Adrenal gland (tissue), 9 donors: ENCODE measurements at regions not wholly inside any gene's neighbourhood (a gene's known extent, or its start where the extent isn't known, plus 50 kb on each side); places are given as distances from the start of the nearest gene placed in this dataset.
A peak's percentile ranks its signal among the peaks of the same experiment; 100 is the strongest.

Source experiments
- DNase-seq, 7 donors: peaks; one replicate each; pipeline ENCODE4 v3.0.0-alpha.2; 2019 to 2020
- H3K27ac ChIP-seq, 5 donors: fragments of 200-600 bp; sonication (generic) in 4 of 5; 1 replicate in 3 of 5; 2 replicates in 2 of 5; pipeline versions ENCODE4 v1.5.1 to v1.8.0; 2016 to 2020; ENCODE audit warnings: mild to moderate bottlenecking in 1 of 5
- H3K27me3 ChIP-seq: fragments of 200-600 bp; 2 replicates; pipeline ENCODE4 v1.8.0; 2021
- H3K36me3 ChIP-seq, 2 donors: fragments of 200-600 bp; replicated peaks in 1 of 2; 1 replicate in 1 of 2; 2 replicates in 1 of 2; pipeline versions ENCODE4 v1.5.1 to v1.8.0; 2018 to 2022
- H3K4me1 ChIP-seq, 2 donors: fragments of 200-600 bp; replicated peaks in 1 of 2; 1 replicate in 1 of 2; 2 replicates in 1 of 2; pipeline versions ENCODE4 v1.5.1 to v1.8.0; 2018 to 2021
- H3K4me3 ChIP-seq, 4 donors: fragments of 200-600 bp; sonication (generic) in 3 of 4; one replicate each; pipeline ENCODE4 v1.5.1; 2016 to 2018
- H3K9me3 ChIP-seq, 3 donors: fragments of 200-600 bp; sonication (generic) in 1 of 3; replicated peaks in 1 of 3; 1 replicate in 2 of 3; 2 replicates in 1 of 3; pipeline versions ENCODE4 v1.5.1 to v1.8.0; 2016 to 2021
- POLR2A ChIP-seq, 2 donors: fragments of 450-650 bp; IDR thresholded peaks; one replicate each; pipeline ENCODE4 v1.6.1; 2017; ENCODE audit warnings: antibody characterized with exemption in 2 of 2, mild to moderate bottlenecking in 2 of 2, moderate library complexity in 1 of 2
- WGBS, 4 donors: extraction: QIAGEN DNeasy Blood & Tissue Kit in 2 of 4; methylation state at CpG; one replicate each; pipeline versions ENCODE4 v1.1.5 to v1.1.7; 2013 to 2017; 5-methylcytosine and 5-hydroxymethylcytosine counted together
- intact Hi-C, 2 donors: fragments of 100-400 bp; cut with DNase I; formaldehyde crosslinking; loops; one replicate each; pipeline versions ENCODE4 v1.14.1 to v1.15.0; 2022 to 2023
- TF ChIP-seq, protein P1 (sequence below), 6 experiments: fragments of 450-650 bp in 4 of 6; fragments of 200-600 bp in 2 of 6; sonication (generic) in 1 of 6; IDR thresholded peaks; 1 replicate in 5 of 6; 2 replicates in 1 of 6; pipeline versions ENCODE4 v1.5.1 to v1.8.0; 2016 to 2021; ENCODE audit warnings: antibody characterized with exemption in 6 of 6, mild to moderate bottlenecking in 2 of 6, moderate library complexity in 1 of 6
- donor health status: healthy with polysubstance abuse.
- donor health status: Bipolar disorder and iron deficiency.
- donor health status: DM: yes; HTN: yes; CAD: no.
- donor health status: DM: no; HTN: no; CAD: no.
- donor health status: DM: no; HTN: no; CAD: no.

DNA sequence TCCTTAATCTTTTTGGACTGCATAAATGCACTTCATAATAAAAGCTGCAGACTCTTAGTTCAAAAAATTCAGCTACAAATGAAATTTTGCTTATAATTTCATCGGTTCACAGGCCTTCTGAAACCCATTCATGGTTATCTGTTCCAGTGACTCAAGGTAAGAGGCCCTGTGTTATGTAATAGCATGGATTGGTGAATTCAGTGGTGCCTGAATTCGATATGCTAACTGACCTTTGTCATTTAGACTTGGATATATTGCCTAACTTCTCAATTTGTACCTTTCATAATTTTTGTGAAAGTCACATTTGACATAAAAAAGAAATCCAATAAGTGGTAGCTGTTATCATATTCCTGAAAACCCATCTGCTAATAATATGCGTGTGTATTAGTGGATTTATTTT, 349.9 kb upstream of the KIRREL3 start:
- H3K36me3 ChIP-seq, result no peaks in the 10 kb centered on the region
- DNase-seq, result no peak
- H3K4me3 ChIP-seq, result no peak overlapping the region
- no peak overlapping the region for H3K27ac ChIP-seq
- no peak for TF ChIP-seq POLR2A (IDR thresholded peaks at IDR 0.05)
- TF ChIP-seq, protein P1, sequence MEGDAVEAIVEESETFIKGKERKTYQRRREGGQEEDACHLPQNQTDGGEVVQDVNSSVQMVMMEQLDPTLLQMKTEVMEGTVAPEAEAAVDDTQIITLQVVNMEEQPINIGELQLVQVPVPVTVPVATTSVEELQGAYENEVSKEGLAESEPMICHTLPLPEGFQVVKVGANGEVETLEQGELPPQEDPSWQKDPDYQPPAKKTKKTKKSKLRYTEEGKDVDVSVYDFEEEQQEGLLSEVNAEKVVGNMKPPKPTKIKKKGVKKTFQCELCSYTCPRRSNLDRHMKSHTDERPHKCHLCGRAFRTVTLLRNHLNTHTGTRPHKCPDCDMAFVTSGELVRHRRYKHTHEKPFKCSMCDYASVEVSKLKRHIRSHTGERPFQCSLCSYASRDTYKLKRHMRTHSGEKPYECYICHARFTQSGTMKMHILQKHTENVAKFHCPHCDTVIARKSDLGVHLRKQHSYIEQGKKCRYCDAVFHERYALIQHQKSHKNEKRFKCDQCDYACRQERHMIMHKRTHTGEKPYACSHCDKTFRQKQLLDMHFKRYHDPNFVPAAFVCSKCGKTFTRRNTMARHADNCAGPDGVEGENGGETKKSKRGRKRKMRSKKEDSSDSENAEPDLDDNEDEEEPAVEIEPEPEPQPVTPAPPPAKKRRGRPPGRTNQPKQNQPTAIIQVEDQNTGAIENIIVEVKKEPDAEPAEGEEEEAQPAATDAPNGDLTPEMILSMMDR (IDR thresholded peaks at IDR 0.05), result no peak
- WGBS, 4 donors, result 74 to 89% (median 78%) methylated on average over 3 of the region's 3 CpGs
- no peaks in the 10 kb centered on the region for H3K9me3 ChIP-seq
- no peaks in the 10 kb centered on the region for H3K4me1 ChIP-seq
- intact Hi-C loops, result no loop called here
- H3K27me3 ChIP-seq, result no peaks in the 10 kb centered on the region

DNA sequence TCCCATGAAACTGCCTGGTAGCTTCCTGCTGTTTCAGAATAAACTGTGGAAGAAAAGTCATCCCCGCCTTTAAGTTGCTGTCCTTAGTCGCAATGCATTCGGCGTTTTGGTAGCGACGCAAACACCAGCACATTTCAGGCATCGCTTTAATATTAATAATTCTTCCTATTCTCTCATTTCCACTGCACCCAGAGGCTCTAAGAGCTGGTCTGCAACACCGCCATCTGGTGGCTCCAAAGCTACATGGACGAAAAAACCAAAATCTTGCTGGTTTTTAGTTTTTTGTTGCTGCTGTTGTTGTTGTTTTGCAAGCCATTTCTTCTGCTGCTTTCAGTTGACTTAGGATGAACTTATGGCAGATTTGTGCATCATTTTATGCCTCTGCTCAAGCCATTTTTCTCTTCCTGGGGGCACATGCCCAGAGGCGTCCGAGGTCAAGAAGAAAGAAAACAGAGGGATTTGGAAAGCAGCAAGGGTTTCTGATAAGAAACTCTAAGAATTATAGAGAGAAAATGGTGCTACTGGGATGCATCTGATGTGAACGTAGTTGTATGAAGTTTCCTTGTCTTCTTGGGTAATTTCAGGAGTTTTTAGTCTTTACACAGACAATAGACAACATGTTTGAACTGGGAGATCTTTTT, 345.4 kb upstream of the KIRREL3 start:
- WGBS, 4 donors, result 25 to 35% (median 28%) methylated on average over 12 of the region's 12 CpGs
- H3K4me3 ChIP-seq, result no peak overlapping the region
- no peak for TF ChIP-seq POLR2A (IDR thresholded peaks at IDR 0.05)
- TF ChIP-seq, protein P1 (IDR thresholded peaks at IDR 0.05), result peak; percentile 37 to 70 (median 57)
- peak in 6 of 7 donors; percentile 18 to 67 (median 35) for DNase-seq
- intact Hi-C loops, result loop anchor here in 1 of 2 donors (5.0 kb wide), 1 partner anchor 904 kb away; no protein-coding TSS in a partner anchor
- H3K9me3 ChIP-seq, result no peaks in the 10 kb centered on the region
- no peaks in the 10 kb centered on the region for H3K36me3 ChIP-seq
- no peaks in the 10 kb centered on the region for H3K27me3 ChIP-seq
- H3K4me1 ChIP-seq, result no peaks in the 10 kb centered on the region
- no peak overlapping the region for H3K27ac ChIP-seq

GRCh38 chr11:127340438-127340837, 339.9 kb upstream of the KIRREL3 start:
- Histone ChIP-seq H3K27ac (no peak overlapping the region), H3K4me1 (no peaks in the 10 kb centered on the region), H3K36me3 (no peaks in the 10 kb centered on the region), H3K27me3 (no peaks in the 10 kb centered on the region), H3K4me3 (no peak overlapping the region), H3K9me3 (no peaks in the 10 kb centered on the region)
- TF ChIP-seq POLR2A (IDR thresholded peaks at IDR 0.05), result no peak
- TF ChIP-seq, protein P1 (IDR thresholded peaks at IDR 0.05), result no peak
- no peak for DNase-seq
- intact Hi-C loops, result no loop called here
- WGBS, 4 donors, result 32 to 43% (median 38%) methylated on average over 1 of the region's 1 CpG

- intact Hi-C loops, result no loop called here
- 85 to 90% (median 86%) methylated on average over 1 of the region's 1 CpG for WGBS, 4 donors
- TF ChIP-seq, protein P1 (IDR thresholded peaks at IDR 0.05), result no peak
- no peak for TF ChIP-seq POLR2A (IDR thresholded peaks at IDR 0.05)
- DNase-seq, result no peak
- Histone ChIP-seq H3K9me3 (no peaks in the 10 kb centered on the region), H3K36me3 (no peaks in the 10 kb centered on the region), H3K4me3 (no peak overlapping the region), H3K27me3 (no peaks in the 10 kb centered on the region), H3K27ac (no peak overlapping the region), H3K4me1 (no peaks in the 10 kb centered on the region)
Observed at GRCh38 chr11:127339376-127339775, 338.8 kb upstream of the KIRREL3 start.
